PC-3 (cell line): ENCODE measurements at regions not wholly inside any gene's neighbourhood (a gene's known extent, or its start where the extent isn't known, plus 50 kb on each side); places are given as distances from the start of the nearest gene placed in this dataset.

ENCODE experiments used
- ATAC-seq: fragments of 200-7000 bp; cut with Tn5 transposase; 2 replicates; pipeline ENCODE4 v1.9.1; 2020; ENCODE audit warnings: mild to moderate bottlenecking, moderate library complexity
- BruUV-seq: library from RNA; stranded (reverse); fragments of 400-500 nt; replicated peaks from 2 replicates; lab custom pipeline; 2021; lab: Mats Ljungman, UMichigan
- CTCF ChIA-PET: fragments of 300-600 bp; sonication (Branson Sonifier 250); formaldehyde crosslinking; loops from one replicate; lab custom pipeline; 2022; ENCODE audit warnings: antibody characterized with exemption; lab: Charles Lee
- POLR2A ChIA-PET: fragments of 300-600 bp; sonication (Branson Sonifier 250); formaldehyde crosslinking; loops from one replicate; lab custom pipeline; 2022; ENCODE audit warnings: antibody characterized with exemption; ENCODE audit not compliant: unreplicated experiment; lab: Charles Lee
- DNase-seq: peaks from one replicate; pipeline ENCODE4 v3.0.0-alpha.2; 2015
- H2AFZ ChIP-seq: fragments of 300-600 bp; sonication (generic); 2 replicates; pipeline ENCODE4 v1.6.0; 2016; ENCODE audit warnings: antibody characterized with exemption, low read length
- H3F3A ChIP-seq: fragments of 300-600 bp; sonication (generic); one replicate; pipeline ENCODE4 v1.6.0; 2017; ENCODE audit warnings: antibody characterized with exemption, low read length, control low read depth, mild to moderate bottlenecking; ENCODE audit not compliant: unreplicated experiment
- H3K27ac ChIP-seq: fragments of 300-600 bp; sonication (generic); 2 replicates; pipeline ENCODE4 v1.5.1; 2016; ENCODE audit warnings: mild to moderate bottlenecking, low read length
- H3K27me3 ChIP-seq: fragments of 300-600 bp; sonication (generic); 2 replicates; pipeline ENCODE4 v1.6.1; 2016; ENCODE audit warnings: low read length, mixed read lengths
- H3K36me3 ChIP-seq: fragments of 300-600 bp; sonication (generic); 2 replicates; pipeline ENCODE4 v1.6.1; 2016; ENCODE audit warnings: low read depth, mixed run types, low read length, mixed read lengths
- H3K4me1 ChIP-seq: fragments of 300-600 bp; sonication (generic); 2 replicates; pipeline ENCODE4 v1.5.1; 2016; ENCODE audit warnings: low read length; ENCODE audit not compliant: insufficient read depth
- H3K4me2 ChIP-seq: fragments of 300-600 bp; sonication (generic); 2 replicates; pipeline ENCODE4 v1.6.0; 2016; ENCODE audit warnings: low read length
- H3K4me3 ChIP-seq: fragments of 300-600 bp; sonication (generic); 2 replicates; pipeline ENCODE4 v1.5.1; 2016; ENCODE audit warnings: mild to moderate bottlenecking, low read length, mixed read lengths
- H3K79me2 ChIP-seq: fragments of 300-600 bp; sonication (generic); 2 replicates; pipeline ENCODE4 v1.6.1; 2017; ENCODE audit warnings: low read length, mixed read lengths
- H3K9ac ChIP-seq: fragments of 300-600 bp; sonication (generic); 2 replicates; pipeline ENCODE4 v1.6.0; 2016; ENCODE audit warnings: mild to moderate bottlenecking, low read length
- H3K9me2 ChIP-seq: fragments of 300-600 bp; sonication (generic); replicated peaks from 2 replicates; pipeline ENCODE4 v1.6.1; 2016; ENCODE audit warnings: mixed run types, low read length, mixed read lengths
- H3K9me3 ChIP-seq: fragments of 300-600 bp; sonication (generic); 2 replicates; pipeline ENCODE4 v1.6.1; 2016; ENCODE audit warnings: low read length, mixed read lengths
- H4K20me1 ChIP-seq: fragments of 300-600 bp; sonication (generic); 2 replicates; pipeline ENCODE4 v1.6.1; 2016; ENCODE audit warnings: low read length, mixed read lengths
- CTCF ChIP-seq: fragments of 300-600 bp; sonication (generic); conservative IDR thresholded peaks from 2 replicates; pipeline ENCODE4 v1.5.1; 2017; ENCODE audit warnings: antibody characterized with exemption, low read depth, mild to moderate bottlenecking, low read length
- EZH2 ChIP-seq: fragments of 300-600 bp; sonication (generic); IDR thresholded peaks from one replicate; pipeline ENCODE4 v1.6.1; 2017; ENCODE audit warnings: antibody characterized with exemption, mild to moderate bottlenecking, low read length; ENCODE audit not compliant: unreplicated experiment
- EZH2phosphoT487 ChIP-seq: fragments of 300-600 bp; sonication (generic); IDR thresholded peaks from 2 replicates; pipeline ENCODE4 v1.6.1; 2018; ENCODE audit warnings: mild to moderate bottlenecking, antibody characterized with exemption, low read length, borderline replicate concordance
- intact Hi-C: fragments of 100-400 bp; cut with micrococcal nuclease; formaldehyde crosslinking; loops from 2 replicates; pipeline ENCODE4 v1.9.0; 2023

DNA sequence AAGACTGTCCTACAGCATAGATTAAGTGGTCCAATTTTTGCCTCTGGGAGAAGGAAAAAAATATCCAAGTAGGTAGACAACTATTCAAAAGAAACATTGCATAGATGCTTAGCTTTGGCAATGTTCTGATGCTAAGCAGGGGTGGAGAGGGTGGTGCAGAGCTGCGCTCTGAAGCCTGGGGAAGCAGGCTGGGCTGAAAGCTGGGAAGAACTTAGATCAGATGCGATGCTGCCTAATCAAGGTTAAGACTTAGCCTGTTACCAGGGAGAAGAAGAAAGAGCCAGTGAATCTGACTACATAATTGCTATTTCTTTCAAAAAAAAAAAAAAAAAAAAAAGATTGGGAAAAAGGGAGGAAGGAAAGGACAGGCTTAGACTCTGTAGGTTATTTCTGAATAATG, 89.0 kb upstream of the SCOC start:
- Histone ChIP-seq H3K9ac (no peak overlapping the region), H3K36me3 (no peaks in the 10 kb centered on the region), H3K4me2 (no peak overlapping the region), H3K27ac (no peak overlapping the region), H3K27me3 (no peaks in the 10 kb centered on the region), H4K20me1 (no peaks in the 10 kb centered on the region), H3K9me3 (no peaks in the 10 kb centered on the region), H3F3A (no peaks in the 10 kb centered on the region), H3K4me3 (no peak overlapping the region), H3K9me2 (no peaks in the 10 kb centered on the region), H2AFZ (no peak overlapping the region), H3K79me2 (no peaks in the 10 kb centered on the region), H3K4me1 (no peaks in the 10 kb centered on the region)
- ChIA-PET POLR2A (no interaction called here), CTCF (no interaction called here)
- no peak for TF ChIP-seq CTCF
- TF ChIP-seq EZH2phosphoT487, result no peak
- no peak for TF ChIP-seq EZH2
- ATAC-seq, result no peak
- DNase-seq, result no peak
- intact Hi-C loops, result no loop called here
- BruUV-seq, result no TSS peak

- H3K4me1 ChIP-seq, result peaks cover 11% of the 10 kb centered on the region
- H3K9me2 ChIP-seq, result no peaks in the 10 kb centered on the region
- BruUV-seq, result no TSS peak
- intact Hi-C loops, result no loop called here
- no peaks in the 10 kb centered on the region for H3K36me3 ChIP-seq
- no peak for ATAC-seq
- H4K20me1 ChIP-seq, result no peaks in the 10 kb centered on the region
- no peaks in the 10 kb centered on the region for H3F3A ChIP-seq
- ChIA-PET POLR2A (no interaction called here), CTCF (no interaction called here)
- H3K4me2 ChIP-seq, result no peak overlapping the region
- no peak overlapping the region for H2AFZ ChIP-seq
- no peak overlapping the region for H3K9ac ChIP-seq
- H3K4me3 ChIP-seq, result no peak overlapping the region
- H3K27ac ChIP-seq, result no peak overlapping the region
- no peaks in the 10 kb centered on the region for H3K27me3 ChIP-seq
- no peak for TF ChIP-seq EZH2phosphoT487
- TF ChIP-seq CTCF, result peak; percentile 22; the same call in 1 of the 2 replicates
- DNase-seq, result no peak
- H3K79me2 ChIP-seq, result no peaks in the 10 kb centered on the region
- H3K9me3 ChIP-seq, result no peaks in the 10 kb centered on the region
Observed at GRCh38 chr4:140281828-140282552, 91.5 kb upstream of the SCOC start.

DNA sequence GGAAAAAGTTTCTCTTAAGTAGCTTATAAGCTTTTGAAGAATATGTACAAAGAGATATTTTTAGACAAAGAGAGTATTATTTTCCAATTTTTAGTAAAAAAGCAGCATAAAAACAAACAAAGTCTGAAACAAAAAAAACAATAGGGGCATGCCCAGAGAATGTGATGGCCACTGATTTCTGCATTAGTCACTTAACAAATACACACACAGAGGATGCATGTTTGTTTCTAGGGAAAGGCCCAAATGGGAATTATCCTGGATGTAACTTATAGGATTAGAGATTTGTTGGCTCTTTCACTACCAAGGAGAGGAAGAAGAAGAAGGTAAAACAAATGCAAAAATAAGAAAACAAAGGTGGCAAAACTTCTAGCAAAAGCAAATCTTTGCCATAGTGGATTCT, 95.9 kb upstream of the SCOC start:
- ATAC-seq (peak; percentile 90), DNase-seq (peak; percentile 60)
- H3K4me1 ChIP-seq, result peaks cover 12% of the 10 kb centered on the region
- H3K36me3 ChIP-seq, result no peaks in the 10 kb centered on the region
- ChIA-PET POLR2A (no interaction called here), CTCF (interaction anchor here (0.6 kb wide), 1 partner anchor 23 kb away, joined by 3 read pairs; no protein-coding TSS in a partner anchor)
- no peaks in the 10 kb centered on the region for H3K9me3 ChIP-seq
- H3K4me3 ChIP-seq, result no peak overlapping the region
- H3K27ac ChIP-seq, result peak overlapping the region; percentile 46
- no peaks in the 10 kb centered on the region for H3K79me2 ChIP-seq
- BruUV-seq, result no TSS peak
- TF ChIP-seq EZH2, result no peak
- no peak for TF ChIP-seq EZH2phosphoT487
- no peak for TF ChIP-seq CTCF
- H3F3A ChIP-seq, result no peaks in the 10 kb centered on the region
- H3K9me2 ChIP-seq, result no peaks in the 10 kb centered on the region
- H3K9ac ChIP-seq, result no peak overlapping the region
- H3K4me2 ChIP-seq, result peak overlapping the region; percentile 31; the same call in 1 of the 2 replicates
- no peak overlapping the region for H2AFZ ChIP-seq
- H4K20me1 ChIP-seq, result no peaks in the 10 kb centered on the region
- intact Hi-C loops, result no loop called here
- H3K27me3 ChIP-seq, result no peaks in the 10 kb centered on the region
